A204.1 (cell line): ENCODE measurements at regions not wholly inside any gene's neighbourhood (a gene's known extent, or its start where the extent isn't known, plus 50 kb on each side); places are given as distances from the start of the nearest gene placed in this dataset.

ENCODE experiments used
- FAIRE-seq: peaks from 2 replicates; lab custom pipeline; 2012; peaks lifted over from hg19 to GRCh38; lab: Jason Lieb, UNC

- FAIRE-seq, result no peak
These were observed 170.7 kb upstream of the PLPP4 start for GRCh38 chr10:120286280-120286679.

DNA sequence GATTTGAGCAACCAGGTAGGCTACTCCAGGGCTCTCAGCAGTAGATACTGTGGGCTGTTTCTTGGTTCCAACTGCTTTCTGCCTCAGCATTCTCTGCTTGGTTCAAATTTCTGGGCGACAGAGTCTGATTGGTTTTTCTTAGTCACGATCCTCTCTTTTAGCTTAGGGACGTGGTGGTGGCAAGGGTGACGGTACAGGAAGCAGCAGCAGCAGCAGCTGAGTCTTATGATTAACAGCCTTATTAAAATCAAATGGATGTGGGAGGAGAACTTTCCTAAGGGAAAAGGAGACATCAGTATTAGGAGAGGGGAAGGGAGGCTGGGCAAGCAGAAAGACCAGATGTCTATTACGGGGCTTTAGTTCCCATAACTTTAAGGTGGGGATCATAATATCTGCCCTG lies 156.5 kb upstream of the PLPP4 start:
- FAIRE-seq, result no peak

- FAIRE-seq, result no peak
These were observed 148.4 kb upstream of the PLPP4 start for GRCh38 chr10:120308589-120308988.

- peak; percentile 91 for FAIRE-seq
These were observed 143.3 kb upstream of the PLPP4 start for GRCh38 chr10:120313715-120314114.

DNA sequence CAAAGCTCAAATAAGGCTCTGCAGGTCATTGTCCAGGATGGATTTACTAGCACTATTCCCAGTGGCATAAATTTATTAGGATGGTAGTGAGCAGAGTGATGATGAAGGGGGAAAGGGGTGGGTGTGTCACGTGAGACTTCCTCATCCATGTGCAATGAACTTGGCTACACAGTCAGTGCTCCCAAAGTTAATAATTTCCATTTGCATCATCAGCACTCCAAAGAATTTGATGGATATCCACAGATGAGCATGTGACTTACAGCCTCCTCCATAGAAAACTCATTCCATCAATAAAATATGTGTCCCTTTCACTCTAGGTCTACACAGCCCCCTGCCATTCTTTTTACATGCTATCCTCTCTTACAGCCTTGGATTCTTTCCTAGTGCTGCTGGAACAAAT lies 142.6 kb upstream of the PLPP4 start:
- no peak for FAIRE-seq

DNA sequence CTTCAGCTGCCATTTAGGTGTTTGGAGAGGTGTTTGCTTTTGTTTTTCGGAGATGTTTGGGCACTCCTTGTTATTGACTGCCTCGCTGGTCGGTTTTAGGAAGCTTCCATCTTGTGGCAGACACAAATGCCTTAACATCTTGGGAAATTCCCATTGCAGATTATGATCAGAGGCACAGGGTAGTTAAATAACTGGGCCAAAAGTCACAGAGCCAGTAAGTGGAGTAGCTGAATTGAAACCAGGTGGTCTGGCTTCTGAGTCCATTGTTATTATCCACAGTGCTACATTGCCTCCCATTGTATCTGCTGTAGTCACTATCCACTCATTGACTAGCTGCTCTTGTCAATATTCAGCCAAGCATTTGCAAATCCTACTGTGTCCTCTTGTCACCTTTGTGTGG lies 138.2 kb upstream of the PLPP4 start:
- FAIRE-seq, result no peak

- FAIRE-seq, result no peak
These were observed 129.4 kb upstream of the PLPP4 start for GRCh38 chr10:120327675-120328074.

DNA sequence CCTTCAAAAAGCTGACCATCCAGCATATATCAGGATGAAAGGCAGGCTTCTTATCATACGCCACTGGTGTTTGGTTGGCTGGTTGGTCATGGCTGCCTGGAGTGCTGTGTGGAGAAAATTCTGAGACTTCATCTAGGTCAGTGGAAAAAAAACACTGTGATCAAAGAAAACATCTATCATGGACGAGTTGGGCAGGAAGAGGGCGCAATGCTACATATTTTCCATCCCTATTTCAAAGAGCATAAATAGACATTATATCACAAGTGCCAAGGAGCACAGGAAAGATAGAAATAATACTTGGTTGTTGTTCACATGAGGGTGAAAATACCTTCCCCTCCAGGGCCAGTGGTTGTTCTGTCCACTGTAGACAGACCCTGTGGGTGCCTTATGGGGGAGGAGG lies 128.4 kb upstream of the PLPP4 start:
- no peak for FAIRE-seq

DNA sequence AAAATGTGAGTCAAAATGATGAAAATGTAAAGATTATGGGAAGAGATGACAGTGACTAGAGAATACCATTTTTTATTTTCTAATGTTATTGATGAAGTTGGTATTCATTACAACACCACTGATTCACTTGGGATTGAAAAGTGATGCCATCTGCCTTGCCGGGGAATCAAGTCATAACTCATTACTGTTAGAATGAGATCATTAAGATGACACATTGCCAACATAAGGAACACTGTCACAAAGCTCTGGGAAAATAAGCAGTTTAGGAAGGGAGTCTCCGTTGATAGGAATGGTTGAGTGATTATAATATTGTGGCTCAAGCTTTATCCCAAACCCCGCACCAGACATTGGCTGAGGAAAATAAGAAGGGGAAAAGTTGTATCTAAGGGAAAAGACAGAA lies 121.5 kb upstream of the PLPP4 start:
- FAIRE-seq, result no peak

DNA sequence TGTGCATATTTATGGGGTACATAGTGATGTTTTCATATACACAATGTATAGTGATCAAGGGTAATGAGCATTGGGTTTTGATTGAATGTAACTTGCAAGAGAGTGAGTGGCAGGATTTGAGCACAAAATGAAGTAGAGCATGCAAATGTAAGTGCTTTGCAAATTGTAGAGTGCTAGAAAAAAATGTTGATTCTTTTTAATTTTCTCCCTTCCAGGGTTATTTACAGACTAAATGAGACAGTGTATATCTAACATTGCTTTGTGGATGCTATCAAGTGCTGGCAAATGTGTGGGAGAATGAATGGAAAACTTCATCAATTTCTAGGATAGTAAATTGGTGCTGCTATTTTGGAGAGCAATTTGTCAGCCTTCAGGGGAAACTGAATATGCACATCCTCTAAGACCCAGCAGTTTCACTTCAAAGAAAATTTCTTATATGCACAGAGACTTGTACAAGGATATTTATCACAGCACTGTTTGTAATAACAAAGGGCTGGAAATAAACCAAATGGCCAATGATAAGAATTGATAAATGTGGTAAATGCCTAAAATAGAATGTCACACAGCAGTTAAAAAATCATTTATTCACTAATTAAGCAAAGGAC lies 120.6 kb upstream of the PLPP4 start:
- FAIRE-seq, result no peak

GRCh38 chr10:120336911-120337540 lies 120.0 kb upstream of the PLPP4 start:
- peak; percentile 19 for FAIRE-seq

DNA sequence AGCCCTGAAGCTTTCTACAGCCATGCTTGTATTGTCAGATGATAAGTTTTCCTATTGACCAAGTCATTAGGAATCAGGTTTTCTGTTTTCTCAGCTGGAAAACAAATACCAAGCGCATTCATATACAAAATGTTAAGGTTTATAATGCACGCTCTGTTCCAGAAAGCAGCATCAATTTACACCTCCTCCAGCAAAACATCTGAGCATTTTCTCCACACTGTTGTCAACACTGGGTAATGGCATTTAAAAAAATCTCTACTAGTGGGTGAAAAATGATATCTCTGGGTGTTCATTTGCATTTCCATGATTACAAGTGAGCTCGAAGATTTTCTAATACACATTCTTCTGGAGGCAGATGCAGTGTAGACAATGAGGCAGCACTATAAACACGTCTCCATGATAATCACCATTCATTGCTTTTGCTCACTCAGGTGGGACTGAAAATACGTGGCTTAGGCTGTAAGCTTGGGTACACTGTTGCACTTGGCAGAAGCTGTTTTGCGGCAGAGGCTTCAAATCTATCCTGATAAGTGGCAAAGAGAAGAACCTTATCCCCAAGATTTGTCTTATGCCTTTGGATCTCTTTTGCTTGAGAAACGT lies 114.8 kb upstream of the PLPP4 start:
- FAIRE-seq, result no peak

- FAIRE-seq, result no peak
These were observed 111.8 kb upstream of the PLPP4 start for GRCh38 chr10:120345186-120345585.

GRCh38 chr10:120347644-120348043 lies 109.4 kb upstream of the PLPP4 start:
- no peak for FAIRE-seq

DNA sequence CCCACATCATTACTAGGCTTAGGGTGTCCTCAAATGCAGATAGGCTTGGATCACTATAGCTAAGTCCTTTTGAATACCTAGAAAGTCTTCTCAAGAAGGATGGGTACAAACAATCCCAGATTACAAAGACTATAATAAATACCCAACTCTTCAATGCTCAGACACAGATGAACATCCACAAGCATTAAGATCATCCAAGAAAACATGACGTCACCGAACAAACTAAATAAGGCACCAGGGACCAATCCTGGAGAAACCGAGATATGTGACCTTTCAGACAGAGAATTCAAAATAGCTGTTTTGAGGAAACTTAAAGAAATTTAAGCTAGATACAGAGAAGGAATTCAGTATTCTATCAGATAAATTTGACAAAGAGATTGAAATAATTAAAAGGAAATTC lies 108.0 kb upstream of the PLPP4 start:
- no peak for FAIRE-seq

DNA sequence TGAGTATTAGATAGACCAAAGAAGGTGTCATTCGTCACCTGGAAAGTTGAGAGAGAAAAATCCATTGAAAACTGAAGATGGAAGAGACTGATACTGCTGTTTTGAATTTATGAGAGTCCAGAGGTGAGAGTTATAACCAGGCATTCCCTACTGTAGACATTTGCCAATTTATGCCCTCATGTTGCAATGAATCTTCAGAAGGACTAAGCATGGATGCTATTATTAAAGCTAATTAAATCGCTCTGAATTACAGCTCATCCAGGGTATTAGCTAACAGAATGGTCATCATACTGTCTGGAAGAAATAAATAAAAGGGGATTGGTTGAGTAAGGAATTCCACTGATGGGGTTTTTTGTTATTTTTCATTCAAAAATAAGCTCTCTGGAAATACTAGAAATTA lies 101.6 kb upstream of the PLPP4 start:
- no peak for FAIRE-seq

DNA sequence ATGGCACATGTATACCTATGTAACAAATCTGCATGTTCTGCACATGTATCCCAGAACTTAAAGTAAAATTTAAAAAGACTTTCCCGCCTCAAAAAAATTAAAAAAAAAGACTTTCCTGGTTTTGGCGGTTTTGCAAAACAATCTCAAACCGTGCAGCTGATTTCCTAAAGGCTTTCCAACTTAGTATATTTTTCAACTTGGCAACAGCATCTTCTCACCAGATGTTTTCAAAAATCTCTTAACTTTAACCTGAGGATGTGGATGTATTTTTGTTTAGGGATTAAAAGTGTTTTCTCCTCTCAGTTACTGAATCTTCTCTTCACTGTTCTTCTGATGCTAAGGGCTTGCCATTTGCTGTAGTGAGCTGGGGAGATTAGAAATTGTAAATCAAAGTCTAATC lies 96.5 kb upstream of the PLPP4 start:
- no peak for FAIRE-seq

DNA sequence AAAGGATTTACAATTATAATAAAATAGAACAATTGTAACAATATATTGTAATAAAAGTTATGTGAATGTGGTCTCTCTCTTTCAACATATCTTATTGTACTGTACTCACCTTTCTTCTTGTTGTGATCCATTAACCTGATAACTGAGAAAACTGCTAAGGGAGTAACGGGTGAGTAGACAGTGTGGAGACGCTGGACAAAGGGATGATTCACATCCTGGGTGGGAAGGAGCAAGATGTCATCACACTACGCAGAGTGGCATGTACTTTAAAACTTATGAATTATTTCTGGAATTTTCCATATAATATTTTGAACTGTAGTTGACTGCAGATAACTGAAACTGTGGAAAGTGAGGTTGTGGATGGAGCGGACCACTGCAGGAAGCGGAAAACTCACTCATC lies 91.2 kb upstream of the PLPP4 start:
- no peak for FAIRE-seq

- no peak for FAIRE-seq
These were observed 89.7 kb upstream of the PLPP4 start for GRCh38 chr10:120367341-120367740.

DNA sequence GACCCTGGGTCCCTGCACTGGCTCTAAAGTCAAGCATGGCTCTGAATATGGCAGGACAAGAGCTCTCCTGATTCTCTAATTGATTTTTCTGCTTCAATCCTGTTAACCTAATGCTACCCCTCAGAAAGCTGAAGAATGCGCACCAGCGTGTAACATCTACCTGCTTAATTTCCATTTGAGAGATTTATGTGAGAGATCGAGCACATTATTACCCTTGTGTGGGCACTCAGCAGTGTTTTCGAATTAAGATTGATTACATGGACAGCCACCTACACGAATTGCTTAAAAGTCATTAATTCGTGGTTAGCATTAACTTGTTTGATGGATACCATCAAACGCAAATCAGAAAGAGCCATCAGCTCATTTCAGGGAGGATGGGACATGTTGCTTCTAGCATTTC lies 88.7 kb upstream of the PLPP4 start:
- FAIRE-seq, result no peak

DNA sequence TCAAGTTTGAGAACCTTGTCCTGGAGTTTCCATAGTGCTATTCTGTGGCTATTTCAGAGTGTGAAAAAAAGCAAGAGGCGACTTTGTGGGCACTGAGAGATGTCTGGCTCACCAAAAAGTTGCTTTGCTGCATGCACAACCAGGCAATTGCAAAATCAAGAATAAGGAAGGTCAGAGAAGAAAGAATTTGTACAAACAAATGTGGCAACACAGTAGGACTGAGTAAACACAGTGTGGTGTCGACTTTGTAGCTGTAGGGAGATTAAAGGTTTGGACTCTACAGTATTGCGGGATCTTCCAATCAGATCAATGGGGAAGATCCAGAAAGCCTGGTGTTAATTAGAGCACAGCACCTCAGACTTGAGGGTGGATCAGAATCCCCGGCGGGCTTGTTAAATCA lies 88.1 kb upstream of the PLPP4 start:
- no peak for FAIRE-seq

GRCh38 chr10:120369856-120370276 lies 87.2 kb upstream of the PLPP4 start:
- no peak for FAIRE-seq

- FAIRE-seq, result no peak
These were observed 85.2 kb upstream of the PLPP4 start for GRCh38 chr10:120371856-120372255.

- FAIRE-seq, result no peak
These were observed 84.1 kb upstream of the PLPP4 start for GRCh38 chr10:120372917-120373316.
